GM23338 (cell line): ENCODE measurements at regions not wholly inside any gene's neighbourhood (a gene's known extent, or its start where the extent isn't known, plus 50 kb on each side); places are given as distances from the start of the nearest gene placed in this dataset.

Source experiments
- ATAC-seq: fragments of 200-7000 bp; cut with Tn5 transposase; 3 replicates; pipeline ENCODE4 v1.9.1; 2020
- DNase-seq: peaks from one replicate; pipeline ENCODE4 v3.0.0-alpha.2; 2015; ENCODE audit warnings: low spot score
- H2AFZ ChIP-seq: fragments of 200-600 bp; sonication (generic); 2 replicates; pipeline ENCODE4 v1.8.0; 2016; ENCODE audit warnings: antibody characterized with exemption, mild to moderate bottlenecking, moderate library complexity
- H3F3A ChIP-seq: fragments of 200-600 bp; sonication (generic); replicated peaks from 2 replicates; pipeline ENCODE4 v1.8.0; 2017; ENCODE audit warnings: antibody characterized with exemption, mixed run types, low read depth
- H3K27ac ChIP-seq: fragments of 200-600 bp; sonication (generic); 2 replicates; pipeline ENCODE4 v1.6.1; 2016; ENCODE audit warnings: low read depth
- H3K27me3 ChIP-seq: fragments of 200-600 bp; sonication (generic); 2 replicates; pipeline ENCODE4 v1.8.0; 2016; ENCODE audit warnings: mild to moderate bottlenecking, mixed run types, moderate library complexity; ENCODE audit not compliant: insufficient read depth
- H3K36me3 ChIP-seq: fragments of 200-600 bp; sonication (generic); 2 replicates; pipeline ENCODE4 v1.8.0; 2016; ENCODE audit warnings: mild to moderate bottlenecking; ENCODE audit not compliant: insufficient read depth
- H3K4me1 ChIP-seq: fragments of 200-600 bp; sonication (generic); 2 replicates; pipeline ENCODE4 v1.8.0; 2016; ENCODE audit warnings: mild to moderate bottlenecking, moderate library complexity; ENCODE audit not compliant: insufficient read depth
- H3K4me2 ChIP-seq: fragments of 200-600 bp; sonication (generic); 2 replicates; pipeline ENCODE4 v1.7.1; 2017; ENCODE audit warnings: mixed run types
- H3K4me3 ChIP-seq: fragments of 200-600 bp; sonication (generic); 2 replicates; pipeline ENCODE4 v1.6.1; 2016; ENCODE audit warnings: mixed run types
- H3K79me2 ChIP-seq: fragments of 200-600 bp; sonication (generic); replicated peaks from 2 replicates; pipeline ENCODE4 v1.8.0; 2017; ENCODE audit warnings: mild to moderate bottlenecking; ENCODE audit not compliant: insufficient read depth
- H3K9me2 ChIP-seq: fragments of 200-600 bp; sonication (generic); 2 replicates; pipeline ENCODE4 v1.8.0; 2017; ENCODE audit not compliant: insufficient read depth
- H4K20me1 ChIP-seq: fragments of 200-600 bp; sonication (generic); replicated peaks from 2 replicates; pipeline ENCODE4 v1.8.0; 2017; ENCODE audit warnings: mild to moderate bottlenecking; ENCODE audit not compliant: insufficient read depth
- H3K27ac Mint-ChIP-seq: 2 replicates; pipeline ENCODE4 v1.8.0; 2020; ENCODE audit warnings: inconsistent platforms, mild to moderate bottlenecking, moderate library complexity, mixed read lengths
- H3K27me3 Mint-ChIP-seq: 3 replicates; pipeline ENCODE4 v1.8.0; 2022; ENCODE audit warnings: low read depth, mild to moderate bottlenecking, moderate library complexity, mixed read lengths, inconsistent platforms; ENCODE audit not compliant: insufficient read depth, poor library complexity
- H3K36me3 Mint-ChIP-seq: 3 replicates; pipeline ENCODE4 v1.8.0; 2021; ENCODE audit warnings: low read depth, mild to moderate bottlenecking, inconsistent platforms, moderate library complexity, mixed read lengths
- H3K4me1 Mint-ChIP-seq: 3 replicates; pipeline ENCODE4 v1.8.0; 2020; ENCODE audit warnings: mild to moderate bottlenecking, inconsistent platforms, mixed read lengths
- H3K4me3 Mint-ChIP-seq: 3 replicates; pipeline ENCODE4 v1.8.0; 2021; ENCODE audit warnings: moderate library complexity, mild to moderate bottlenecking, inconsistent platforms, mixed read lengths
- H3K9me3 Mint-ChIP-seq: 3 replicates; pipeline ENCODE4 v1.8.0; 2020; ENCODE audit warnings: moderate library complexity, mild to moderate bottlenecking, inconsistent platforms, mixed read lengths
- CREB1 ChIP-seq: fragments of 250-450 bp; sonication (Bioruptor Pico); IDR thresholded peaks from 2 replicates; pipeline ENCODE4 v1.5.0; 2020; ENCODE audit warnings: low read depth, mild to moderate bottlenecking, moderate library complexity
- CTCF ChIP-seq, 2 experiments: fragments of 200-600 bp in 1 of 2; sonication (generic) in 1 of 2; conservative IDR thresholded peaks; 2 replicates each; pipeline versions ENCODE4 v1.5.1 to v1.6.1; 2016 to 2017; ENCODE audit warnings: antibody characterized with exemption in 2 of 2, low read depth in 2 of 2, mild to moderate bottlenecking in 2 of 2, moderate library complexity in 1 of 2
- EZH2 ChIP-seq: fragments of 200-600 bp; sonication (generic); IDR thresholded peaks from one replicate; pipeline ENCODE4 v1.8.0; 2017; ENCODE audit warnings: antibody characterized with exemption, mild to moderate bottlenecking, low read depth; ENCODE audit not compliant: unreplicated experiment
- EZH2phosphoT487 ChIP-seq: fragments of 200-600 bp; sonication (generic); IDR thresholded peaks from one replicate; pipeline ENCODE4 v1.8.1; 2018; ENCODE audit warnings: antibody characterized with exemption; ENCODE audit not compliant: unreplicated experiment
- JUNB ChIP-seq: IDR thresholded peaks from one replicate; pipeline ENCODE4 v1.6.1; 2016; ENCODE audit warnings: antibody characterized with exemption; ENCODE audit not compliant: unreplicated experiment
- NANOG ChIP-seq: IDR thresholded peaks from 2 replicates; pipeline ENCODE4 v1.6.1; 2016; ENCODE audit warnings: antibody characterized with exemption, borderline replicate concordance
- POLR2AphosphoS5 ChIP-seq: IDR thresholded peaks from 2 replicates; pipeline ENCODE4 v1.6.1; 2016; ENCODE audit warnings: antibody characterized with exemption, low read depth
- STAT1 ChIP-seq: IDR thresholded peaks from one replicate; pipeline ENCODE4 v1.6.1; 2016; ENCODE audit warnings: antibody characterized with exemption; ENCODE audit not compliant: unreplicated experiment
- ZNF114 ChIP-seq: fragments of 250-450 bp; sonication (Bioruptor Pico); IDR thresholded peaks from 2 replicates; pipeline ENCODE4 v1.5.0; 2020; ENCODE audit warnings: mild to moderate bottlenecking, moderate library complexity
- ZNF331 ChIP-seq: fragments of 250-450 bp; sonication (Bioruptor Pico); IDR thresholded peaks from 2 replicates; pipeline ENCODE4 v1.5.0; 2020; ENCODE audit warnings: low read depth, mild to moderate bottlenecking, moderate library complexity
- ZNF462 ChIP-seq: fragments of 250-450 bp; sonication (Bioruptor Pico); IDR thresholded peaks from 2 replicates; pipeline ENCODE4 v1.5.0; 2020; ENCODE audit warnings: mild to moderate bottlenecking, moderate library complexity

GRCh38 chr21:23111070-23111600 lies 2112.9 kb downstream of the NCAM2 start:
- no peak overlapping the region for H2AFZ ChIP-seq
- H3K9me2 ChIP-seq, result no peaks in the 10 kb centered on the region
- H3K4me1 ChIP-seq, result no peaks in the 10 kb centered on the region
- Mint-ChIP-seq H3K4me1 (peaks cover 4% of the 10 kb centered on the region; the same call in 2 of the 3 replicates), H3K27ac (no peak overlapping the region), H3K36me3 (no peaks in the 10 kb centered on the region; the same call in 2 of the 3 replicates), H3K27me3 (no peaks in the 10 kb centered on the region), H3K4me3 (no peak overlapping the region), H3K9me3 (no peaks in the 10 kb centered on the region; the same call in 2 of the 3 replicates)
- no peaks in the 10 kb centered on the region for H3K27me3 ChIP-seq
- ATAC-seq, result no peak
- no peaks in the 10 kb centered on the region for H4K20me1 ChIP-seq
- H3K27ac ChIP-seq, result no peak overlapping the region
- H3K79me2 ChIP-seq, result no peaks in the 10 kb centered on the region
- DNase-seq, result no peak
- H3F3A ChIP-seq, result no peaks in the 10 kb centered on the region
- TF ChIP-seq ZNF462 (CRISPR knock-in tag) (no peak), ZNF331 (CRISPR knock-in tag) (no peak), EZH2 (no peak), JUNB (no peak), EZH2phosphoT487 (no peak), CTCF (conservative IDR thresholded peaks at IDR 0.05; ENCODE audit: low read depth in 2 of 2) (no peak), ZNF114 (CRISPR knock-in tag) (no peak), POLR2AphosphoS5 (no peak), NANOG (no peak), STAT1 (no peak), CREB1 (CRISPR knock-in tag) (no peak)
- H3K4me2 ChIP-seq, result no peak overlapping the region
- H3K4me3 ChIP-seq, result no peak overlapping the region
- H3K36me3 ChIP-seq, result no peaks in the 10 kb centered on the region
